Fibroblast of gingiva (primary cell): ENCODE measurements at regions not wholly inside any gene's neighbourhood (a gene's known extent, or its start where the extent isn't known, plus 50 kb on each side); places are given as distances from the start of the nearest gene placed in this dataset.
"Not testable (repeated sequence)": the region's sequence is repeated elsewhere in the genome, so short reads cannot be mapped to it uniquely, and the experiment has no call there.

Experiments
- DNase-seq: peaks from one replicate; pipeline ENCODE4 v3.0.0-alpha.2; 2011; ENCODE audit warnings: low read depth

DNA sequence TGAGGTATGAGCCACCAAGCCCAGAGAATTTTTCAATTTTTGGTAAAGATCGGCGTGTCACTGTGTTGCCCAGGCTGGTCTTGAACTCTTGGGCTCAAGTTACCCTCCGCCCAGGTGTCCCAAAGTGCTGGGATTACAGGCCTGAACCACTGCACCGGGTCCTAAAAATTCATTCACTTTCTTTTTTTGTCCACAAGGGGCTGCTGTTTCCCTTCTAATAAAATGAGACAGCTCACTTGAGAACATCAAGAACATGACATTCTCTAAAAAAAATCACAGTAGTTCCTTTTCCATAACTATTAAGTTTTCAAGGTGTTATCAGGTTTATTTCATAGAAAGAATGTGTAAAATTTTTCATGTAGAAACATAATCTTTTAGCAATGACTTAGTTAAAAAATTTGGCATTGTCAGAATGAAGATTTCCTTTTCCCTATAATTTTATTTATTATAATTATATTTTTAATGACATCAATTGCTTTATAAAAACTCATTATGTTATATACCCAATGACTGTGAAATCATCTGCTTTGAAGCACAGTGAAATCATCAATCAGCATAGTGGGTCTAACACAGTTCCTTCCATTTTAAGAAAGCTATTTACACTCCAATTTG lies 1723.8 kb upstream of the DEFB115 start:
- not testable (repeated sequence) for DNase-seq

DNA sequence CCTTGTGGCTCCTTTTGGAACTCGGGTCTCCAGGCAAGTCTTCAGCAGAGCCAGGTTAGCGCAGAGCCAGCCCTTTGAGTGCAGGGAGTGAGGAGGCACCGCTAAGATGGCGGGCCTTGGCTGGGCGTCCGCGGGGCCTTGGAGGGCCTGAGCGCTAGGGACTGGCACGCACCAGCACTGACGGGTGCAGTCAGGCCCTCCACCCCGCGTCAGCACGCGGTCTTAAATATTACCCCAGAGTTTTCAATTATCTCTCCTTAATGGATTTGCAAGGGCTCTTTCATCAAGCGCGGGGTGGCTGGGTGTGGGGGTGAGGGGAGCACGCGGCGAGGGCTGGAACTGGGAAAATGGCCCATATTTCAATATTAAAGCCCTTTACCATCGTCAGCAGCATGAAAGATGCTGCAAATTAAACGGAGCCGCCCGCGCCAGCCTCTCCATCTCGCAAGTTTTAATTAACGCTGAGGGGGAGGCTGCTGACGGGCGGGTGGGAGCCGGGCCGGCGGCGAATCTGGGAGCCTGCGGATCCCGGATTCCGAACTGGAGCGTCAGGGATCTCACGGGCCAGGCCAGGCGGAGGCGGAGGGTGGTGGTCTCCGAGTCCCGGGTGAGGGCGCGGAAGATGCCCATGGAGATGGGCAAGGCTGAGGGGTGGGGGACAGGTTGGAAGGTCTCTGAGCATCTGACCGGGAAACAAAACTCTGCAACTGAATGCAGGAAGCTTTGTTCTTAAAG lies 1690.4 kb upstream of the DEFB115 start:
- not testable (repeated sequence) for DNase-seq

DNA sequence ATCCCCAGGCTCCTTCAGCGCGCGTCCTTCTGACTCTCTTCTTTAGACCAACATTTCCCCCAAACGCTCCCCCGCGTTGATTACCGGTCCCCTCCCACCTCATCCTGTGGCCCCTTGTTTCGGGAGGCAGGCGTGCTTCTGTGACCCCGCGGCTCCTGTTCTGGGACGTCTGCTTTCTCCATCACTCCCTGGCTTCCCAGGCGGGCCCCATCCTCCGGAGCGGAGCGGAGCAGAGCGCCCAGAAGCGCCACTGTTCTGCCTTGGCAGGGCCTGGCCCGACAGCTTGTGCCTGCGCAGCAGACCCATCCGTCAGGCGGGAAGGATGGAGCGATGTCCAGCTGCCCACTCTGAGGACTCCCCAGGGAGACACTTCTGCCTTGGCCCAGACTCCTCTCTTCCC lies 1689.8 kb upstream of the DEFB115 start:
- not testable (repeated sequence) for DNase-seq

DNA sequence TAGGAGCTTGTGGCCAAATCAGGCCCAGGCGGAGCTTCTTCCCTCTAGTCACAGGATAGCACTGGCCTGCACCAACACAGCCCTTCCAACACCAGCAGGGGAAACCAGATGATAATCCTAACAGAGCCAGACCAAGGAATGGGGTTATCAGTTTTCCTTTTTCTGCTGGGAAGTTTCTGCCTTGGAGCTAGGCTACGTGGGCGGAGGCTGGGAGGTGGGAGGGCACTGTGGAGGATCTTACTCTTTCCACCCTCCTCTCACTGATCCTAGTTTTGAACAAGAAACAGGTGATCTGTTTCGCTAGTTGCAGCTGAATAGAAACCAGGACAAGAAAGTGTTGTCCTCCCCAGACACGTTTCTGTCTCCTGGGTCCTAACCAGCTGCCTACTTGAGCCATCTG lies 1687.3 kb upstream of the DEFB115 start:
- DNase-seq: not testable (repeated sequence)

DNA sequence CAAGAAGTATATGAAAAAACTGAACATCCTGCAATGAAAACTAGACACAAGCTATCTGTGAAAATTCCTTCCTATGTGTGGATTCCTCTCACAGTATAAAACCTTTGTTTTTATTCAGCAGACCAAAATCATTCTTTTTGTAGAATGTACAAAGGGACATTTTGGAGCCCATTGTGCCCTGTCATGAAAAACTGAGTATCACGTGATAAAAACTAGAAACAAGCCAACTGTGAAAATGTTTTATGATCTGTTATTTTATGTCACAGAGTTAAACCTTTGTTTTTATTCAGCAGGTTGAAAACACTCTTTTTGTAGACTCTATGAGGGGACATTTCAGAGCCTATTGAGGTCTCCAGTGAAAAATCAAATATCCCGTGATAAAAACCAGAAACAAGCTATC lies 1667.9 kb upstream of the DEFB115 start:
- not testable (repeated sequence) for DNase-seq

DNA sequence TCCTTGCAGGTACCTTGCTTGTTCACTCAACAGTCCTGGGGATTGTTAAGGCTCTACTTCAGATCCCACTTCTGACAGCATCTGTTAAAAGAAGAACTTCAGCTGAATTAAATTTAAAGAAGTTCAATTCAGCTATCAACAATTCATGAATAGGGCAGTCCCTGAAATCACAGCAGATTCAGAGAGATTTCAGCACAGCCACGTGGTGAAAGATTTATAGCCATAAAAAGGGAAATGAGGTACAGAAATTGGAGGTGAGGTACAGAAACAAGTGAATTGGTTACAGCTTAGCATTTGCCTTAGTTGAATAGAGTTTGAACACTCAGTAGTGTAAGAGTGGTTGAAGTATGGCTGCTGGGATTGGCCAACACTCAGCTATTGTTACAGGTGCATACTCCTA lies 1653.3 kb upstream of the DEFB115 start:
- not testable (repeated sequence) for DNase-seq

DNA sequence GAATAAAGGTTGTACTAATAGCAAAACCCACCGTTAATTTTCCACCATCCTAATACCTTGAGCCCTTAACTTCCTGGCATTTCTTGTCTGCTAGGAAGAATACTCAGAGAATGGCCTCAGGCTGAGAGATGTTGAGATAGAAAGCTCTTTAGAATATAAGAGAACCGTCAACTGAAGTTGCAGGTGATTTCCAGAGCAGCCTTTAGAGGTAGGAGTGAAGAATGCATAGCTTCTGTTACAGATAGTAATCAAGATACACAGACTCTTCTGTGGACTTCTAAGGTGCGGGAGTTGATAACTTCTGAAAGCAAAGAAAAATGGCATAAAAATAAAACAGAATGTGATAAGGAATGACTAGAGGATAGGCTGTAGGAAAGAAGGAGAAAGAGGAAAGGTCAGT lies 1651.3 kb upstream of the DEFB115 start:
- not testable (repeated sequence) for DNase-seq

DNA sequence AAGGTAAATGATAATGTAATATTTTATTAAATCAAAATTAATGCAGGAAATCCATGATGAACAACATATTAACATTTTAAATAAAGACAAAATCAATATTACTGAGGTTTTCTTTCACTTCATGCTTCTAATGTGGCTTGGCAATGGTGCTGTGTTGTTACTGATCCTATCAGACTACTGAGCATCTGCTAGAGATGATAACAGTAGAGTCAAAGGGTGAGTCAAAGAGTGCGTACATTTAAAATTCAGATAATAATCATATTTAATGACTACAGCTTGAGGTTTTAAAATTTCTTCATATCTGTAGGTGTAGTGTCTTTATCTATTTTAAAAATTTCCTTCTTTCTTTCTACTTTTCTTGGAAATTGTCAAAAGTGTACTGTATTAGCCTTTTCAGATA lies 1628.1 kb upstream of the DEFB115 start:
- not testable (repeated sequence) for DNase-seq
